Transverse colon (tissue), 4 donors: ENCODE measurements at regions not wholly inside any gene's neighbourhood (a gene's known extent, or its start where the extent isn't known, plus 50 kb on each side); places are given as distances from the start of the nearest gene placed in this dataset.

Experiments
- DNase-seq: peaks from one replicate; pipeline ENCODE4 v3.0.0-alpha.2; 2019
- H3K27ac ChIP-seq, 4 donors: fragments of 200-600 bp; sonication (generic); 2 replicates each; pipeline ENCODE4 v1.5.1; 2016 to 2018; ENCODE audit warnings: inconsistent platforms in 4 of 4
- H3K27me3 ChIP-seq: fragments of 200-600 bp; sonication (generic); 2 replicates; pipeline ENCODE4 v1.5.1; 2017; ENCODE audit warnings: inconsistent platforms
- H3K36me3 ChIP-seq, 4 donors: fragments of 200-600 bp; sonication (generic); 2 replicates each; pipeline ENCODE4 v1.5.1; 2017 to 2019; ENCODE audit warnings: inconsistent platforms in 4 of 4
- H3K4me1 ChIP-seq, 4 donors: fragments of 200-600 bp; sonication (generic); 2 replicates each; pipeline ENCODE4 v1.5.1; 2017 to 2020; ENCODE audit warnings: inconsistent platforms in 4 of 4
- H3K4me3 ChIP-seq, 4 donors: fragments of 200-600 bp; sonication (generic); 1 replicate in 1 of 4; 2 replicates in 3 of 4; pipeline versions ENCODE4 v1.5.1 to v1.6.1; 2017 to 2019; ENCODE audit warnings: inconsistent platforms in 4 of 4
- H3K9me3 ChIP-seq, 2 donors: fragments of 200-600 bp; sonication (generic); 2 replicates each; pipeline ENCODE4 v1.5.1; 2017 to 2019; ENCODE audit warnings: inconsistent platforms in 2 of 2
- EP300 ChIP-seq: sonication (generic); formaldehyde crosslinking; IDR thresholded peaks from one replicate; pipeline ENCODE4 v1.6.1; 2017; ENCODE audit warnings: antibody characterized with exemption, low read depth
- POLR2A ChIP-seq: fragments of 450-650 bp; IDR thresholded peaks from one replicate; pipeline ENCODE4 v1.6.1; 2016; ENCODE audit warnings: antibody characterized with exemption, mild to moderate bottlenecking, moderate library complexity
- POLR2AphosphoS5 ChIP-seq, 3 donors: sonication (generic); formaldehyde crosslinking; IDR thresholded peaks; one replicate each; pipeline ENCODE4 v1.6.1; 2016; ENCODE audit warnings: antibody characterized with exemption in 3 of 3
- WGBS, 2 donors: methylation state at CpG; one replicate each; pipeline ENCODE4 v1.1.5; 2018; ENCODE audit warnings: low coverage in 1 of 2; 5-methylcytosine and 5-hydroxymethylcytosine counted together
- in situ Hi-C, 4 donors: fragments of 200-750 bp; cut with MboI; loops; one replicate each; pipeline versions ENCODE4 v1.15.0 to v1.15.1; 2017; ENCODE audit warnings: low sequenced_read_pairs in 3 of 4, low pct_ligation_motif_present in 1 of 4, low pct_unique_long_range_greater_than_20kb in 1 of 4
- intact Hi-C: fragments of 100-400 bp; cut with DNase I; formaldehyde crosslinking; loops from one replicate; pipeline ENCODE4 v1.15.1; 2023; ENCODE audit warnings: low total_unique reads
- TF ChIP-seq, protein P1 (sequence below), 5 experiments: fragments of 200-600 bp in 3 of 5; fragments of 450-650 bp in 2 of 5; sonication (generic) in 3 of 5; IDR thresholded peaks; 1 replicate in 2 of 5; 2 replicates in 3 of 5; pipeline ENCODE4 v1.5.1; 2016 to 2017; ENCODE audit warnings: antibody characterized with exemption in 5 of 5, inconsistent platforms in 3 of 5, mild to moderate bottlenecking in 2 of 5, moderate library complexity in 1 of 5

- Histone ChIP-seq H3K4me1 (no peaks in the 10 kb centered on the region), H3K4me3 (no peak overlapping the region), H3K27me3 (no peaks in the 10 kb centered on the region), H3K36me3 (no peaks in the 10 kb centered on the region), H3K9me3 (no peaks in the 10 kb centered on the region), H3K27ac (no peak overlapping the region)
- no peak for DNase-seq
- in situ Hi-C loops (no loop called here), intact Hi-C loops (loop anchor here (2.0 kb wide), 1 partner anchor 23 kb away; no protein-coding TSS in a partner anchor)
- WGBS, 2 donors: 47 to 53% methylated on average over 3 of the region's 3 CpGs
- TF ChIP-seq POLR2AphosphoS5 (IDR thresholded peaks at IDR 0.05): no peak
Measured at GRCh38 chr4:136935871-136936270, 596.4 kb downstream of the PCDH18 start.

DNA sequence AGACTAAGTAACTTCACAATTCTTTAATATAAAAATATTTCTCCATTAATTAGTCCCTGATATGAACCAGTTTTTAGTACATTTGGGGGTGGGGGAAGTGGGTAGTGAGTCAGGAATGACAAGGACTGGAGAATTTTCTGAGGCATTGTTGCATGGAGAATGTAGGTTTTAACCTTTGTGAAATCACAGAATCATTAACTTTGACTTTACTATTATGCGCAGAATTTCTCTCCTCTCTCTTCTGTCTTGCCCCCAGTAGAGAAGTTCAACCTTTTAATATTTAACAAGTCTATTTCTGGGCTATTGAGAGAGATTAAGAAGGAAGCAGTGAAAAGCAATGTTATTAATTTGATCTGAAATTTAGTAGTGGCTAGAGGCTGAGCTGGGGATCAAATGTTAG lies 597.0 kb downstream of the PCDH18 start:
- WGBS, 2 donors: 30 to 70% methylated on average over 1 of the region's 1 CpG
- Histone ChIP-seq H3K4me3 (no peak overlapping the region), H3K9me3 (no peaks in the 10 kb centered on the region), H3K27ac (no peak overlapping the region), H3K36me3 (no peaks in the 10 kb centered on the region), H3K27me3 (no peaks in the 10 kb centered on the region), H3K4me1 (no peaks in the 10 kb centered on the region)
- intact Hi-C loops (loop anchor here (2.0 kb wide), 1 partner anchor 23 kb away; no protein-coding TSS in a partner anchor), in situ Hi-C loops (no loop called here)
- no peak for DNase-seq
- TF ChIP-seq POLR2AphosphoS5 (IDR thresholded peaks at IDR 0.05): no peak
- no peak for TF ChIP-seq POLR2A
- TF ChIP-seq, protein P1, sequence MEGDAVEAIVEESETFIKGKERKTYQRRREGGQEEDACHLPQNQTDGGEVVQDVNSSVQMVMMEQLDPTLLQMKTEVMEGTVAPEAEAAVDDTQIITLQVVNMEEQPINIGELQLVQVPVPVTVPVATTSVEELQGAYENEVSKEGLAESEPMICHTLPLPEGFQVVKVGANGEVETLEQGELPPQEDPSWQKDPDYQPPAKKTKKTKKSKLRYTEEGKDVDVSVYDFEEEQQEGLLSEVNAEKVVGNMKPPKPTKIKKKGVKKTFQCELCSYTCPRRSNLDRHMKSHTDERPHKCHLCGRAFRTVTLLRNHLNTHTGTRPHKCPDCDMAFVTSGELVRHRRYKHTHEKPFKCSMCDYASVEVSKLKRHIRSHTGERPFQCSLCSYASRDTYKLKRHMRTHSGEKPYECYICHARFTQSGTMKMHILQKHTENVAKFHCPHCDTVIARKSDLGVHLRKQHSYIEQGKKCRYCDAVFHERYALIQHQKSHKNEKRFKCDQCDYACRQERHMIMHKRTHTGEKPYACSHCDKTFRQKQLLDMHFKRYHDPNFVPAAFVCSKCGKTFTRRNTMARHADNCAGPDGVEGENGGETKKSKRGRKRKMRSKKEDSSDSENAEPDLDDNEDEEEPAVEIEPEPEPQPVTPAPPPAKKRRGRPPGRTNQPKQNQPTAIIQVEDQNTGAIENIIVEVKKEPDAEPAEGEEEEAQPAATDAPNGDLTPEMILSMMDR (IDR thresholded peaks at IDR 0.05): no peak
- no peak for TF ChIP-seq EP300

- no peak for TF ChIP-seq EP300
- TF ChIP-seq, protein P1 (IDR thresholded peaks at IDR 0.05): no peak
- no peak for TF ChIP-seq POLR2A
- TF ChIP-seq POLR2AphosphoS5 (IDR thresholded peaks at IDR 0.05): no peak
- Histone ChIP-seq H3K36me3 (no peaks in the 10 kb centered on the region), H3K9me3 (no peaks in the 10 kb centered on the region), H3K27me3 (no peaks in the 10 kb centered on the region), H3K4me3 (no peak overlapping the region), H3K4me1 (no peaks in the 10 kb centered on the region), H3K27ac (no peak overlapping the region)
- intact Hi-C loops: loop anchor here (2.0 kb wide), 1 partner anchor 24 kb away; no protein-coding TSS in a partner anchor
- in situ Hi-C loops: no loop called here
- 38 to 41% methylated on average over 1 of the region's 1 CpG for WGBS, 2 donors
- DNase-seq: no peak
Measured at GRCh38 chr4:136934601-136935000, 597.7 kb downstream of the PCDH18 start.

GRCh38 chr4:136931781-136932180 lies 600.5 kb downstream of the PCDH18 start:
- H3K4me1 ChIP-seq: no peaks in the 10 kb centered on the region
- TF ChIP-seq, protein P1 (IDR thresholded peaks at IDR 0.05): no peak
- TF ChIP-seq POLR2A (no peak), POLR2AphosphoS5 (IDR thresholded peaks at IDR 0.05) (no peak), EP300 (no peak)
- in situ Hi-C loops: no loop called here
- 63 to 66% methylated on average over 2 of the region's 2 CpGs for WGBS, 2 donors
- no peak for DNase-seq
- no peak overlapping the region for H3K4me3 ChIP-seq
- H3K9me3 ChIP-seq: no peaks in the 10 kb centered on the region
- H3K27me3 ChIP-seq: no peaks in the 10 kb centered on the region
- intact Hi-C loops: no loop called here
- no peaks in the 10 kb centered on the region for H3K36me3 ChIP-seq
- no peak overlapping the region for H3K27ac ChIP-seq

DNA sequence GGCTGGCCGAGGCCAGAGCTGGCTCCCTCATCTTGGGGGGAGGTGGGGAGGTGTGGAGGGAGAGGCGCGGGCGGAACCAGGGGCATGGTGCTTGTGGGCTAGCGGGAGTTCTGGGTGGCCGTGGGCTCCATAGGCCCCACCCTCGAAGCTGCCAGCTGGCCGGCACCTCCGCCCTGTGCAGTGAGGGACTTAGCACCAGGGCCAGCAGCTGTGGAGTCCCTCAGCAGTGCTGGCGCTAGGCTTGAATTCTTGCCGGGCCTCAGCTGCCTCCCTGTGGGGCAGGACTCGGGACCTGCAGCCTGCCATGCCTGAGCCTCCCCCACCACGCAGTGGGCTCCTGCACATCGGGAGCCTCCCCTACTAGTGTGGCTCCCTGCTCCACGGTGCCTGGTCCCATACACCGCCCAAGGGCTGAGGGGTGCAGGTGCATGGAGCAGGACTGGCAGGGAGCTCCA lies 603.3 kb downstream of the PCDH18 start:
- Histone ChIP-seq H3K4me3 (no peak overlapping the region), H3K36me3 (no peaks in the 10 kb centered on the region), H3K27ac (no peak overlapping the region), H3K4me1 (no peaks in the 10 kb centered on the region), H3K9me3 (no peaks in the 10 kb centered on the region), H3K27me3 (no peaks in the 10 kb centered on the region)
- WGBS, 2 donors: 90% methylated on average over 16 of the region's 16 CpGs; no CpG with 5 or more reads in 1 of the 2 donors
- DNase-seq: no peak
- in situ Hi-C loops: no loop called here
- TF ChIP-seq, protein P1 (IDR thresholded peaks at IDR 0.05): no peak
- intact Hi-C loops: no loop called here
